HL-60 (cell line): ENCODE measurements at regions not wholly inside any gene's neighbourhood (a gene's known extent, or its start where the extent isn't known, plus 50 kb on each side); places are given as distances from the start of the nearest gene placed in this dataset.
A peak's percentile ranks its signal among the peaks of the same experiment; 100 is the strongest.

Source experiments
- DNase-seq, 2 experiments: peaks; one replicate each; pipeline ENCODE4 v3.0.0-alpha.2; 2010 to 2020; ENCODE audit warnings: low read depth in 1 of 2, low spot score in 1 of 2
- H3K27ac ChIP-seq: fragments of 250-450 bp; sonication (Bioruptor Pico); replicated peaks from 2 replicates; pipeline ENCODE4 v1.5.1; 2020; ENCODE audit warnings: mild to moderate bottlenecking, moderate library complexity
- H3K27me3 ChIP-seq: fragments of 250-450 bp; sonication (Bioruptor Pico); 2 replicates; pipeline ENCODE4 v1.5.1; 2021; ENCODE audit warnings: mild to moderate bottlenecking, moderate library complexity; ENCODE audit not compliant: insufficient read depth, poor library complexity, severe bottlenecking
- H3K4me3 ChIP-seq: replicated peaks from 2 replicates; pipeline ENCODE4 v1.5.1; 2011; ENCODE audit warnings: mild to moderate bottlenecking, control low read depth, low read length; ENCODE audit not compliant: insufficient read depth
- CTCF ChIP-seq: IDR thresholded peaks from one replicate; pipeline ENCODE4 v1.5.1; 2011; ENCODE audit warnings: low read length, control low read depth, inconsistent platforms; ENCODE audit not compliant: insufficient read depth
- GABPA ChIP-seq: IDR thresholded peaks from 2 replicates; pipeline ENCODE4 v1.6.1; 2012; ENCODE audit warnings: low read depth
- POLR2AphosphoS5 ChIP-seq: IDR thresholded peaks from 2 replicates; pipeline ENCODE4 v1.6.1; 2012; ENCODE audit warnings: low read depth
- REST ChIP-seq: IDR thresholded peaks from 2 replicates; pipeline ENCODE4 v1.6.1; 2012; ENCODE audit warnings: low read depth; ENCODE audit not compliant: insufficient replicate concordance
- SPI1 ChIP-seq: IDR thresholded peaks from 2 replicates; pipeline ENCODE4 v1.6.1; 2012; ENCODE audit warnings: low read depth, mild to moderate bottlenecking, borderline replicate concordance

- no peak for DNase-seq
These were observed 501.7 kb upstream of the TCF4 start for GRCh38 chr18:56089612-56090258.

GRCh38 chr18:56086786-56087185, 498.8 kb upstream of the TCF4 start:
- Histone ChIP-seq H3K4me3 (no peak overlapping the region), H3K27ac (no peak overlapping the region), H3K27me3 (peaks cover 6% of the 10 kb centered on the region)
- no peak for TF ChIP-seq POLR2AphosphoS5
- no peak for TF ChIP-seq SPI1
- no peak for DNase-seq

More at GRCh38 chr18:56089612-56090258, 501.7 kb upstream of the TCF4 start:
- Histone ChIP-seq H3K27ac (no peak overlapping the region), H3K4me3 (no peak overlapping the region), H3K27me3 (peaks cover 6% of the 10 kb centered on the region)
- TF ChIP-seq SPI1: peak; percentile 90
- no peak for TF ChIP-seq CTCF
- TF ChIP-seq GABPA: no peak
- TF ChIP-seq POLR2AphosphoS5: no peak
- TF ChIP-seq REST: no peak

- Histone ChIP-seq H3K27me3 (peaks cover 6% of the 10 kb centered on the region), H3K27ac (no peak overlapping the region), H3K4me3 (no peak overlapping the region)
- no peak for TF ChIP-seq POLR2AphosphoS5
- no peak for TF ChIP-seq GABPA
- no peak for TF ChIP-seq CTCF
- no peak for TF ChIP-seq REST
- TF ChIP-seq SPI1: no peak
- DNase-seq: no peak
These were observed 498.2 kb upstream of the TCF4 start for GRCh38 chr18:56086176-56086575.

- Histone ChIP-seq H3K27ac (no peak overlapping the region), H3K27me3 (peaks cover 2% of the 10 kb centered on the region), H3K4me3 (no peak overlapping the region)
- TF ChIP-seq POLR2AphosphoS5: no peak
- no peak for TF ChIP-seq GABPA
- no peak for TF ChIP-seq CTCF
- no peak for TF ChIP-seq REST
- TF ChIP-seq SPI1: no peak
- DNase-seq: no peak
These were observed 497.6 kb upstream of the TCF4 start for GRCh38 chr18:56085551-56085950.
